ENCODE measurements at regions not wholly inside any gene's neighbourhood (a gene's known extent, or its start where the extent isn't known, plus 50 kb on each side); places are given as distances from the start of the nearest gene placed in this dataset.

DNA sequence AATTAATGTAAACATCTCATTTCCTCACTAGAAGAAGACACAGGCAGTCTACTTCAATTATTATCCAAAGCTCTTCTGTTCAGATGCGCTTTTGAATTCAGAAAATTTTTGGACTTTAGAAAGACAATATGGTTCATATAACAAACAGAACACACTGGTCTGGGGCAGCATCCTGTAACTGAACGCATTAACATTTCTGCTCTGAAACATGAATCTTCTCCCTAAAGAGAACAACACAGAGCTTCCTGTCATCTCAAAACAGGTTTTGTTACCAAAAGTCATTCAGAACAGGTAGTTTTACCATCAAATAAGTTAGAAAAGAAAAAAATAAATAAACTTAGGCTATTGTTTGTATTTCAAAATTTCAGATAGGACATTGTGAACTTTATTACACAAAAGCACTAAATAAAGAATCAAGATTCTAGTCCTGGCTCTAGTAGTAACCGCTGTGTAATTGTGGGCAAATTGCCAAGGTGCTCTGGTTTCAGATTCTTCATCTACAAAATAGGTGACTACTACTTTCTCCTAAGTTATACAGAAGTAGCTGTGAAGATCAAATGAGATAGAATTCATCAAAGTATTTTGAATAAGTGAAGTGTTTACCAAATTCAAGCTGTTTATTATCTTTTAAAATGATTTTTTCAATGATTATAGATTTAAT is 252.3 kb upstream of the RASGEF1B start:
- TF ChIP-seq, protein P1, sequence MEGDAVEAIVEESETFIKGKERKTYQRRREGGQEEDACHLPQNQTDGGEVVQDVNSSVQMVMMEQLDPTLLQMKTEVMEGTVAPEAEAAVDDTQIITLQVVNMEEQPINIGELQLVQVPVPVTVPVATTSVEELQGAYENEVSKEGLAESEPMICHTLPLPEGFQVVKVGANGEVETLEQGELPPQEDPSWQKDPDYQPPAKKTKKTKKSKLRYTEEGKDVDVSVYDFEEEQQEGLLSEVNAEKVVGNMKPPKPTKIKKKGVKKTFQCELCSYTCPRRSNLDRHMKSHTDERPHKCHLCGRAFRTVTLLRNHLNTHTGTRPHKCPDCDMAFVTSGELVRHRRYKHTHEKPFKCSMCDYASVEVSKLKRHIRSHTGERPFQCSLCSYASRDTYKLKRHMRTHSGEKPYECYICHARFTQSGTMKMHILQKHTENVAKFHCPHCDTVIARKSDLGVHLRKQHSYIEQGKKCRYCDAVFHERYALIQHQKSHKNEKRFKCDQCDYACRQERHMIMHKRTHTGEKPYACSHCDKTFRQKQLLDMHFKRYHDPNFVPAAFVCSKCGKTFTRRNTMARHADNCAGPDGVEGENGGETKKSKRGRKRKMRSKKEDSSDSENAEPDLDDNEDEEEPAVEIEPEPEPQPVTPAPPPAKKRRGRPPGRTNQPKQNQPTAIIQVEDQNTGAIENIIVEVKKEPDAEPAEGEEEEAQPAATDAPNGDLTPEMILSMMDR (IDR thresholded peaks at IDR 0.05) = no peak
- TF ChIP-seq TCF7L2 (IDR thresholded peaks at IDR 0.05; ENCODE audit: low read depth, low read length) = no peak
- no peak for TF ChIP-seq POLR2AphosphoS5 (IDR thresholded peaks at IDR 0.05; ENCODE audit: low read depth, low read length)
- TF ChIP-seq, protein P2, sequence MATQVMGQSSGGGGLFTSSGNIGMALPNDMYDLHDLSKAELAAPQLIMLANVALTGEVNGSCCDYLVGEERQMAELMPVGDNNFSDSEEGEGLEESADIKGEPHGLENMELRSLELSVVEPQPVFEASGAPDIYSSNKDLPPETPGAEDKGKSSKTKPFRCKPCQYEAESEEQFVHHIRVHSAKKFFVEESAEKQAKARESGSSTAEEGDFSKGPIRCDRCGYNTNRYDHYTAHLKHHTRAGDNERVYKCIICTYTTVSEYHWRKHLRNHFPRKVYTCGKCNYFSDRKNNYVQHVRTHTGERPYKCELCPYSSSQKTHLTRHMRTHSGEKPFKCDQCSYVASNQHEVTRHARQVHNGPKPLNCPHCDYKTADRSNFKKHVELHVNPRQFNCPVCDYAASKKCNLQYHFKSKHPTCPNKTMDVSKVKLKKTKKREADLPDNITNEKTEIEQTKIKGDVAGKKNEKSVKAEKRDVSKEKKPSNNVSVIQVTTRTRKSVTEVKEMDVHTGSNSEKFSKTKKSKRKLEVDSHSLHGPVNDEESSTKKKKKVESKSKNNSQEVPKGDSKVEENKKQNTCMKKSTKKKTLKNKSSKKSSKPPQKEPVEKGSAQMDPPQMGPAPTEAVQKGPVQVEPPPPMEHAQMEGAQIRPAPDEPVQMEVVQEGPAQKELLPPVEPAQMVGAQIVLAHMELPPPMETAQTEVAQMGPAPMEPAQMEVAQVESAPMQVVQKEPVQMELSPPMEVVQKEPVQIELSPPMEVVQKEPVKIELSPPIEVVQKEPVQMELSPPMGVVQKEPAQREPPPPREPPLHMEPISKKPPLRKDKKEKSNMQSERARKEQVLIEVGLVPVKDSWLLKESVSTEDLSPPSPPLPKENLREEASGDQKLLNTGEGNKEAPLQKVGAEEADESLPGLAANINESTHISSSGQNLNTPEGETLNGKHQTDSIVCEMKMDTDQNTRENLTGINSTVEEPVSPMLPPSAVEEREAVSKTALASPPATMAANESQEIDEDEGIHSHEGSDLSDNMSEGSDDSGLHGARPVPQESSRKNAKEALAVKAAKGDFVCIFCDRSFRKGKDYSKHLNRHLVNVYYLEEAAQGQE (IDR thresholded peaks at IDR 0.05; ENCODE audit: insufficient read depth in 1 of 2, low read depth in 2 of 2, low read length in 1 of 2) = no peak
- no peak for TF ChIP-seq SIN3A (IDR thresholded peaks at IDR 0.05; ENCODE audit: borderline replicate concordance, insufficient read depth, low read depth, low read length)

All from Panc1 (cell line).